ENCODE measurements at regions not wholly inside any gene's neighbourhood (a gene's known extent, or its start where the extent isn't known, plus 50 kb on each side); places are given as distances from the start of the nearest gene placed in this dataset.

DNA sequence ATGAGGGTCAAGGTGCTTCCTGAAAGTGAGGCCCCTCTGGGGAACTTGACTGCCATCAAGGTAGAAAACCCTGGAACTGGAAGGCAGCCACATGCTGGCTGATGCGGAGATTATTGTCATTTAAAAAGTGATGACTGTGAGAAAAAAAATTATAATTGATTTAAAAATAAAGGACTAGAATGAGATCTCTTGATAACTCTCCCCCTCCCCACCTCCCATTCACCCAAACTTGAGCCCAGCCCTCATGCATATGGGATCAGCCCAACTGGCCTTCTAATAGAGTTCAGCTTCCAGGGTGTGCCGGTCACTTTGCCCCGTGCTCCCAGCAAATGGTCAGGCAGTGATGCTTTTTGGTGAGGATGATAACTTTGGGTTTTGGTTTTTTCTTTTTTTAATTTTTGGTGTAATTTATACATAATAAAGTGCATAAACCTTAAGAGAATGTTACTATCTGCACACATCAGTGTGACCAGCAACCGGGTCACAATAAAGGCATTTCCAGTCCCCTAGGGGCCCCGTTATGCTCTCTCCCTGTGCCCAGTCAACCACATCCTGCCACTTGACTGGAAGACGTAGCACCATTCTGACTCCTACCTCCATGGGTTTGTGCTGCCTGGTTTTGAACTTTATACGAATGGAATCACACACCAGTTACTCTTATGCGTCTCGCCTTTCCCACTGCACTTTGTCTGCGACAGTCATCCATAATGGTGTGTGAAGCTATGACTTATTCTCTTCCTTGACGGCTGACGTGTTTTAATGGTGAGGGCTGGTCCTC is 187.9 kb downstream of the USP12 start:
- WGBS, 2 donors (ENCODE audit: low coverage in 1 of 2): 74 to 77% methylated on average over 11 to 12 of the region's 12 CpGs
- Histone ChIP-seq H3K9me3 (no peaks in the 10 kb centered on the region), H3K4me1 (peaks cover 26 to 65% (median 49%) of the 10 kb centered on the region in 4 donors), H3K27ac (peak overlapping the region; percentile 87 to 93 (median 90)), H3K4me3 (peak overlapping the region in 1 of 4 donors; percentile 12), H3K36me3 (no peaks in the 10 kb centered on the region), H3K27me3 (no peaks in the 10 kb centered on the region)
- intact Hi-C loops (cut with DNase I; ENCODE audit: low total_unique reads) (no loop called here), in situ Hi-C loops (cut with MboI; ENCODE audit: low pct_ligation_motif_present in 1 of 4, low pct_unique_long_range_greater_than_20kb in 1 of 4, low sequenced_read_pairs in 3 of 4) (loop anchor here (5.0 to 25.0 kb wide), 7 partner anchors 179 to 1004 kb away; partner anchors contain the start of genes RASL11A (in 2 of the 4), RPL21 (in 1 of the 4), URAD (in 1 of the 4) and USP12 (in 1 of the 4))
- DNase-seq: no peak
- TF ChIP-seq EP300 (IDR thresholded peaks at IDR 0.05; ENCODE audit: low read depth) (no peak), POLR2AphosphoS5 (IDR thresholded peaks at IDR 0.05) (no peak)

DNA sequence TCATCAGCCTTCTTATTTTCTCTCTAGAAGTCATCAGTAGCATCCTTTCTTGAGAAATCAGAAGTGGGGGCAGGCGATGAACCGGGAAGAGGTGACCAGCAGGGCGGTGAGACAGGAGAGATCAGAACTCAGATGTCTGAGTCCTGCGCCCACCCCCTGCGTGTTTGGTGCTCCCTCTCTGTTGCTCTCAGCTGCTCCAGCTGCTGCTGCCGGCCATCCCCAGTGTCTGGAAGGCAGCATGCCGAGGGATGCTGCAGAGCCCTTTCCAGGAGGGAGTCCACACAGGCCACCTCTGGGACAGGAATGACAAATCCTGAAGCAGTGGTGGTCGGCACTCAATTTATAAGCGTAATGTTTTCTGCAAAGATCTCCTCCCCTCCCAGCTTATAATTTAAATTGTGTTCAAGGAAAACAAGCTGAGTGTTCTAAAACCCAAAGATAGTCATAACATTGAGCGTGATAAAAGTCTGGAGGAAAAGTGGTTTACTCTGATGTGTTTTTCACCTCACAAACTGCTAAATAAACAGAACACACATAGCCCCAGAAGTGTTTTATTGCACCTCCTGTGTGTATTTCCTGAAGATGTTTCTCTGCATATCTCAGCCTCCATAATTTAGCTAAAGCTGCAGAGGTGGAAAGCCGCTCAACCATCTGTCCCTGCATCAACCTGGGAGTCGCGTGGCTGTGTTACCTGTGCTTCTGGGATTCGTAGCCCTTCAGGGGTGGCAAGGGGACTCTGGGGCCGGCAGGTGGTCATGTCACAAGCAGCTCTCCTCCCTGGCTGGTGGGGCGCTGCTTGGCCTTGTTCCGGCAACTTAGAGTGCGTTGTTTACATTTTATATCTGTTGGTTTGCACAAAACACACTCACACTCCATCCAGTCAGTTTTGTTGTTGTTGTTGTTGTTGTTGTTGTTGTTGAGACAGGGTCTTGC is 191.2 kb downstream of the USP12 start:
- WGBS, 2 donors (ENCODE audit: low coverage in 1 of 2): 53 to 64% methylated on average over 10 to 18 of the region's 18 CpGs

DNA sequence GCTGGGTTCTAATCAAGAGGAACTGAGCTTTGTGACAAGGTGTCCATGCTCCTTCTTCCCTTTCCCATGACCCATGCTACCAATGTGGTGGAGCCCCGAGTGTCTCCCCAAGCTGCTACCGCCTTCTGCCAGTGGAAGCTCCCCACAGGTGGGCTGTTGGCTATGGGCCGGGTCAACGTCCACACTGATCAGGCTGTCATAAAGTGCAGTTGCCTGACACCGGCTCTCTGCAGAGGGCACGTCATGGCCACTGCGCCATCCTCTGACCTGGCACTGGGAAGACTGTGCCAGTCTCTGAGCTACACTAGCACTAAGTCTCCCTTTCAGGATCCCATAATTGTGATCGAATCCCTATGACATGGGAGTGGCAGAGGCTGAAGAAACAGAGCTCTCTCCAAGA is 192.3 kb downstream of the USP12 start:
- H3K9me3 ChIP-seq: no peaks in the 10 kb centered on the region
- H3K4me1 ChIP-seq: peaks cover 19 to 73% (median 51%) of the 10 kb centered on the region in 4 donors
- H3K27me3 ChIP-seq: no peaks in the 10 kb centered on the region
- DNase-seq: no peak
- 73% methylated on average over 8 of the region's 8 CpGs; no CpG with 5 or more reads in 1 of the 2 donors for whole genome bisulfite sequencing, 2 donors (ENCODE audit: low coverage in 1 of 2)
- in situ Hi-C loops (cut with MboI; ENCODE audit: low pct_ligation_motif_present in 1 of 4, low pct_unique_long_range_greater_than_20kb in 1 of 4, low sequenced_read_pairs in 3 of 4): loop anchor here in 2 of 4 donors (25.0 kb wide), 4 partner anchors 183 to 1008 kb away; partner anchors contain the start of genes RASL11A (in 1 of the 2), RPL21 (in 1 of the 2), URAD (in 1 of the 2) and USP12 (in 1 of the 2)
- H3K36me3 ChIP-seq: no peaks in the 10 kb centered on the region
- no peak overlapping the region for H3K4me3 ChIP-seq
- TF ChIP-seq, protein P1, sequence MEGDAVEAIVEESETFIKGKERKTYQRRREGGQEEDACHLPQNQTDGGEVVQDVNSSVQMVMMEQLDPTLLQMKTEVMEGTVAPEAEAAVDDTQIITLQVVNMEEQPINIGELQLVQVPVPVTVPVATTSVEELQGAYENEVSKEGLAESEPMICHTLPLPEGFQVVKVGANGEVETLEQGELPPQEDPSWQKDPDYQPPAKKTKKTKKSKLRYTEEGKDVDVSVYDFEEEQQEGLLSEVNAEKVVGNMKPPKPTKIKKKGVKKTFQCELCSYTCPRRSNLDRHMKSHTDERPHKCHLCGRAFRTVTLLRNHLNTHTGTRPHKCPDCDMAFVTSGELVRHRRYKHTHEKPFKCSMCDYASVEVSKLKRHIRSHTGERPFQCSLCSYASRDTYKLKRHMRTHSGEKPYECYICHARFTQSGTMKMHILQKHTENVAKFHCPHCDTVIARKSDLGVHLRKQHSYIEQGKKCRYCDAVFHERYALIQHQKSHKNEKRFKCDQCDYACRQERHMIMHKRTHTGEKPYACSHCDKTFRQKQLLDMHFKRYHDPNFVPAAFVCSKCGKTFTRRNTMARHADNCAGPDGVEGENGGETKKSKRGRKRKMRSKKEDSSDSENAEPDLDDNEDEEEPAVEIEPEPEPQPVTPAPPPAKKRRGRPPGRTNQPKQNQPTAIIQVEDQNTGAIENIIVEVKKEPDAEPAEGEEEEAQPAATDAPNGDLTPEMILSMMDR (IDR thresholded peaks at IDR 0.05): no peak
- no peak for TF ChIP-seq POLR2AphosphoS5 (IDR thresholded peaks at IDR 0.05)
- no peak for TF ChIP-seq EP300 (IDR thresholded peaks at IDR 0.05; ENCODE audit: low read depth)
- no peak for TF ChIP-seq POLR2A (IDR thresholded peaks at IDR 0.05)
- intact Hi-C loops (cut with DNase I; ENCODE audit: low total_unique reads): no loop called here
- peak overlapping the region; percentile 73 to 91 (median 81) for H3K27ac ChIP-seq

More for the DNA sequence above, 191.2 kb downstream of the USP12 start:
- in situ Hi-C loops (cut with MboI; ENCODE audit: low pct_ligation_motif_present in 1 of 4, low pct_unique_long_range_greater_than_20kb in 1 of 4, low sequenced_read_pairs in 3 of 4) (loop anchor here (5.0 to 25.0 kb wide), 7 partner anchors 182 to 1007 kb away; partner anchors contain the start of genes RASL11A (in 2 of the 4), RPL21 (in 1 of the 4), URAD (in 1 of the 4) and USP12 (in 1 of the 4)), intact Hi-C loops (cut with DNase I; ENCODE audit: low total_unique reads) (no loop called here)
- Histone ChIP-seq H3K9me3 (no peaks in the 10 kb centered on the region), H3K4me3 (no peak overlapping the region), H3K27me3 (no peaks in the 10 kb centered on the region), H3K4me1 (peaks cover 26 to 83% (median 60%) of the 10 kb centered on the region in 4 donors), H3K36me3 (no peaks in the 10 kb centered on the region), H3K27ac (peak overlapping the region; percentile 73 to 91 (median 81))
- no peak for TF ChIP-seq EP300 (IDR thresholded peaks at IDR 0.05; ENCODE audit: low read depth)
- DNase-seq: no peak

DNA sequence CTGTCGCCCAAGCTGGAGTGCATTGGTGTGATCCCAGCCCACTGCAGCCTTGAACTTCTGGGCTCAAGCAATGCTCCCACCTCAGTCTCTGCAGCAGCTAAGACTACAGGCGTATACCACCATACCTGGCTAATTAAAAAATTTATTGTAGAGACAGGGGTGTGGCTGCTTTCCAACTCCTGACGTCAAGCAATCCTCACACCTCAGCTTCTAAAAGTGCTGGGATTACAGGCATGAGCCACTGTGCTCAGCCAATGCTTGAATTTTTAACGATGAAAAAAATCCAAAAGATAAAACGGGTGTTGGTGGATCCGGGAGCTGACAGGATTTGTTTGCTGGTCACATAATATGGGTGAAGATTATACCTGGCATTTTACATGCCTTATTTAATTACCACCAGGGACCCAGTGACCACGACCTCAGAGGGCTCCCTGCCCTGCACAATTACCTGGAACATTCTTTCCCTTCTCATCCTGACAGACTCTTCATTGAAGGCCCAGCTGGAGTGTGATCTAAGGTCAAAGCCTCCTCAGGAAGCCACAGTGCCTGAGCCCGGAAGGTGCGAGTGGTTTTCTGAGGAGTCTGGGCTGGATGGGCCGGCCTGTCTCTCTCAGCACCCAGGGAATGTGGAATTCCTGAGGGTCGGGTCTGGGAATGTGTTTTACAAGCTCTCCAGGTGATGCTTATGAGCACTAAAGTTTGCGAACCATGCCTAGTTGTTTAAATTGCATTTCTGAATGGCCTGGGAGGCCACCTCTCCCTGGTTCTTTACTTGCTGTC is 193.3 kb downstream of the USP12 start:
- intact Hi-C loops (cut with DNase I; ENCODE audit: low total_unique reads) (no loop called here), in situ Hi-C loops (cut with MboI; ENCODE audit: low pct_ligation_motif_present in 1 of 4, low pct_unique_long_range_greater_than_20kb in 1 of 4, low sequenced_read_pairs in 3 of 4) (loop anchor here in 2 of 4 donors (25.0 kb wide), 4 partner anchors 184 to 1009 kb away; partner anchors contain the start of genes RASL11A (in 1 of the 2), RPL21 (in 1 of the 2), URAD (in 1 of the 2) and USP12 (in 1 of the 2))
- no peaks in the 10 kb centered on the region for H3K9me3 ChIP-seq
- H3K27me3 ChIP-seq: no peaks in the 10 kb centered on the region
- no peak for TF ChIP-seq POLR2A (IDR thresholded peaks at IDR 0.05)
- peak in 1 of 3 donors; percentile 15 for TF ChIP-seq POLR2AphosphoS5 (IDR thresholded peaks at IDR 0.05)
- WGBS, 2 donors (ENCODE audit: low coverage in 1 of 2): 41 to 62% methylated on average over 4 to 12 of the region's 12 CpGs
- no peaks in the 10 kb centered on the region for H3K36me3 ChIP-seq
- H3K27ac ChIP-seq: peak overlapping the region; percentile 73 to 91 (median 81)
- H3K4me3 ChIP-seq: no peak overlapping the region
- no peak for DNase-seq
- H3K4me1 ChIP-seq: peaks cover 9 to 62% (median 41%) of the 10 kb centered on the region in 4 donors

All from transverse colon (tissue), 4 donors.